ENCODE measurements at regions not wholly inside any gene's neighbourhood (a gene's known extent, or its start where the extent isn't known, plus 50 kb on each side); places are given as distances from the start of the nearest gene placed in this dataset.
"Not testable (repeated sequence)": the region's sequence is repeated elsewhere in the genome, so short reads cannot be mapped to it uniquely, and the experiment has no call there.

DNA sequence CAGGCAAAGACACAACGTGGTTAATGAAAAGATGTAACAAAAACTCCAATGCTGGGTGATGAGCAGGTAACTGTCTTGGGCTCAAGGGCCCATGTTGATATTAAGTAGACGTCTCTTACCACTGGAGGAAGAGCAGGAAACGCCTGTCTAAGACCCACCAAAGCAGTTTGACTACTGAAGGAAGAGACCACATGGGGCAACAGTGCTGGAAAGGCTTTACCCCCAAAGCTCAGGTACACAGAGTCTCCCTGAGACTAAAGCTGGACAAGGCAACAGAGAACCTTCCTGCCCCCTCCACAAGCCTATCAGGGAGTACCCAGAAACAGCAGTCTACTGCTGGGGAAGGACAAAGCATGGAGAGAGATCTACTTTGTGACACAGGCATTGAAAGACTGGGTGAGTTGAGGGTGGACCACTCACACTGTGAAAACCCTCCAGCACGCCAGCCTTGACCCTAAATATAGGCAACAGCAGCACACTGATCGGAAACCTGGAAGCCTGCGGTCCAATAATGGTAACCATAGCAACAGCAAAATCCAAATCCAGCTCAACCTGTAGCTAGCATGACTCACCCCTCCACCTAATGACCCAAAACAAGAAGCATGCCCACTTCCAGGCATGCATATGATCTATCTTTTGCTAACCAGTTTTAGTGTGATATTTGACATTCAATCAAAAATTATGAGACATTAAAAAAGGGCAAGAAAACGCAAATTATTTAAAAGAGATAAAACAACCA is 270.5 kb upstream of the SDK2 start (continued):
- TF ChIP-seq, protein P1, sequence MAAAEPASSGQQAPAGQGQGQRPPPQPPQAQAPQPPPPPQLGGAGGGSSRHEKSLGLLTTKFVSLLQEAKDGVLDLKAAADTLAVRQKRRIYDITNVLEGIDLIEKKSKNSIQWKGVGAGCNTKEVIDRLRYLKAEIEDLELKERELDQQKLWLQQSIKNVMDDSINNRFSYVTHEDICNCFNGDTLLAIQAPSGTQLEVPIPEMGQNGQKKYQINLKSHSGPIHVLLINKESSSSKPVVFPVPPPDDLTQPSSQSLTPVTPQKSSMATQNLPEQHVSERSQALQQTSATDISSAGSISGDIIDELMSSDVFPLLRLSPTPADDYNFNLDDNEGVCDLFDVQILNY (CRISPR knock-in tag; IDR thresholded peaks at IDR 0.05) = no peak
- TF ChIP-seq, protein P2, sequence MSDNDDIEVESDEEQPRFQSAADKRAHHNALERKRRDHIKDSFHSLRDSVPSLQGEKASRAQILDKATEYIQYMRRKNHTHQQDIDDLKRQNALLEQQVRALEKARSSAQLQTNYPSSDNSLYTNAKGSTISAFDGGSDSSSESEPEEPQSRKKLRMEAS (CRISPR knock-in tag; IDR thresholded peaks at IDR 0.05) = no peak
- TF ChIP-seq, protein P3, sequence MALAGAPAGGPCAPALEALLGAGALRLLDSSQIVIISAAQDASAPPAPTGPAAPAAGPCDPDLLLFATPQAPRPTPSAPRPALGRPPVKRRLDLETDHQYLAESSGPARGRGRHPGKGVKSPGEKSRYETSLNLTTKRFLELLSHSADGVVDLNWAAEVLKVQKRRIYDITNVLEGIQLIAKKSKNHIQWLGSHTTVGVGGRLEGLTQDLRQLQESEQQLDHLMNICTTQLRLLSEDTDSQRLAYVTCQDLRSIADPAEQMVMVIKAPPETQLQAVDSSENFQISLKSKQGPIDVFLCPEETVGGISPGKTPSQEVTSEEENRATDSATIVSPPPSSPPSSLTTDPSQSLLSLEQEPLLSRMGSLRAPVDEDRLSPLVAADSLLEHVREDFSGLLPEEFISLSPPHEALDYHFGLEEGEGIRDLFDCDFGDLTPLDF (CRISPR knock-in tag; IDR thresholded peaks at IDR 0.05) = no peak
- no peak for TF ChIP-seq PREB (CRISPR knock-in tag; IDR thresholded peaks at IDR 0.05; ENCODE audit: borderline replicate concordance)
- TF ChIP-seq FOXJ3 (CRISPR knock-in tag; IDR thresholded peaks at IDR 0.05; ENCODE audit: borderline replicate concordance) = no peak
- TF ChIP-seq, protein P4, sequence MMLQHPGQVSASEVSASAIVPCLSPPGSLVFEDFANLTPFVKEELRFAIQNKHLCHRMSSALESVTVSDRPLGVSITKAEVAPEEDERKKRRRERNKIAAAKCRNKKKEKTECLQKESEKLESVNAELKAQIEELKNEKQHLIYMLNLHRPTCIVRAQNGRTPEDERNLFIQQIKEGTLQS (CRISPR knock-in tag; conservative IDR thresholded peaks at IDR 0.05) = no peak
- TF ChIP-seq, protein P5, sequence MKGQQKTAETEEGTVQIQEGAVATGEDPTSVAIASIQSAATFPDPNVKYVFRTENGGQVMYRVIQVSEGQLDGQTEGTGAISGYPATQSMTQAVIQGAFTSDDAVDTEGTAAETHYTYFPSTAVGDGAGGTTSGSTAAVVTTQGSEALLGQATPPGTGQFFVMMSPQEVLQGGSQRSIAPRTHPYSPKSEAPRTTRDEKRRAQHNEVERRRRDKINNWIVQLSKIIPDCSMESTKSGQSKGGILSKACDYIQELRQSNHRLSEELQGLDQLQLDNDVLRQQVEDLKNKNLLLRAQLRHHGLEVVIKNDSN (CRISPR knock-in tag; IDR thresholded peaks at IDR 0.05) = no peak
- no peak for TF ChIP-seq ZNF416 (CRISPR knock-in tag; IDR thresholded peaks at IDR 0.05)
- TF ChIP-seq ZNF423 (CRISPR knock-in tag; IDR thresholded peaks at IDR 0.05) = no peak
- TF ChIP-seq ZBTB43 (CRISPR knock-in tag; IDR thresholded peaks at IDR 0.05) = no peak
- TF ChIP-seq HMGA2 (CRISPR knock-in tag; IDR thresholded peaks at IDR 0.05) = no peak
- TF ChIP-seq SMAD3 (CRISPR knock-in tag; IDR thresholded peaks at IDR 0.05; ENCODE audit: borderline replicate concordance) = no peak
- TF ChIP-seq JUN (CRISPR knock-in tag; IDR thresholded peaks at IDR 0.05) = no peak

DNA sequence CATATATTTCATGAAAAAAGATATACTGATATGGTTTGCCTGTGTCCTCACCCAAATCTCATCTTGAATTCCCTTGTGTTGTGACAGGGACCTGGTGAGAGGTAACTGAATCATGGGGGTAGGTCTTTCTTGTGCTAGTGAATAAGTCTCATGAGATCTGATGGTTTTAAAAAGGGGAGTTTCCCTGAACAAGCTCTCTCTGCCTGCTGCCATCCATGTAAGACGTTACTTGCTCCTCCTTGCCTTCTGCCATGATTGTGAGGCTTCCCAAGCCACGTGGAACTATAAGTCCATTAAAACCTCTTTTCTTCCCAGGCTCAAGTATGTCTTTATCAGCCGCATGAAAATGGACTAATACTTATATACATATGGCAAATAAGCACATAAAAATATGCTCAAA is 274.8 kb upstream of the SDK2 start:
- not testable (repeated sequence) for H3K27ac Mint-ChIP-seq, ATAC-seq, H3K4me1 Mint-ChIP-seq

GRCh38 chr17:73921306-73921705 is 277.1 kb upstream of the SDK2 start:
- no peak for TF ChIP-seq ZNF121 (CRISPR knock-in tag; IDR thresholded peaks at IDR 0.05)
- no peak for TF ChIP-seq TP53 (CRISPR knock-in tag; IDR thresholded peaks at IDR 0.05)
- TF ChIP-seq MLX (CRISPR knock-in tag; IDR thresholded peaks at IDR 0.05) = no peak
- ChIA-PET CTCF (no interaction called here), POLR2A (no interaction called here)
- H3K27me3 Mint-ChIP-seq (ENCODE audit: low read depth) = peaks cover 15% of the 10 kb centered on the region
- DNase-seq (ENCODE audit: low spot score) (no peak), ATAC-seq (no peak)
- peaks cover 32% of the 10 kb centered on the region for H3K9me3 Mint-ChIP-seq
- no peak overlapping the region for H3K4me3 Mint-ChIP-seq
- no peak overlapping the region for H3K27ac Mint-ChIP-seq
- H3K4me1 Mint-ChIP-seq = no peaks in the 10 kb centered on the region
- peaks cover 7% of the 10 kb centered on the region for H3K36me3 Mint-ChIP-seq

More for the DNA sequence above, 274.8 kb upstream of the SDK2 start:
- POLR2A ChIA-PET; DNase-seq (ENCODE audit: low spot score); H3K36me3 Mint-ChIP-seq; H3K4me3 Mint-ChIP-seq; CTCF ChIA-PET: not testable (repeated sequence)
- peaks cover 43% of the 10 kb centered on the region for H3K9me3 Mint-ChIP-seq
- peaks cover 26% of the 10 kb centered on the region for H3K27me3 Mint-ChIP-seq (ENCODE audit: low read depth)
